ENCODE measurements at regions not wholly inside any gene's neighbourhood (a gene's known extent, or its start where the extent isn't known, plus 50 kb on each side); places are given as distances from the start of the nearest gene placed in this dataset.
"Not testable (repeated sequence)": the region's sequence is repeated elsewhere in the genome, so short reads cannot be mapped to it uniquely, and the experiment has no call there.

DNA sequence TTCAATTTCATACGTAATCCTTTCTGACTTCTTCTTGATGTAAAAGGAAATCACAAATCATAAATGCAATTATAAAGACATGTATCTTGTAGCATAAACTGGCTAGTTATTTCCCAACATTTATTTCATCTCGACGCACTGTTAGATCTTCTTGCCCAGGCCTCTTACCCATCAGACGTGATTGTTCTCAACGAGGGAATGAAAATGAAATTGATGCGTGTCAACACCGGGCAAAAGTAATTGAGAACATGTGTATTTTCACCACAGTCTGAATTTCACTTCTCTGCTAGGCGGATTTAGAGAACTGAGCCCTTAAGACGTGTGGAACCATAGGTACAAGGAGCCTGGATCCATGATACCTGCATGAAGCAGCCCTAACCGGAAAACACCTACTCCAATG lies 519.7 kb downstream of the KCNT2 start:
- DNase-seq: peak; percentile 47

DNA sequence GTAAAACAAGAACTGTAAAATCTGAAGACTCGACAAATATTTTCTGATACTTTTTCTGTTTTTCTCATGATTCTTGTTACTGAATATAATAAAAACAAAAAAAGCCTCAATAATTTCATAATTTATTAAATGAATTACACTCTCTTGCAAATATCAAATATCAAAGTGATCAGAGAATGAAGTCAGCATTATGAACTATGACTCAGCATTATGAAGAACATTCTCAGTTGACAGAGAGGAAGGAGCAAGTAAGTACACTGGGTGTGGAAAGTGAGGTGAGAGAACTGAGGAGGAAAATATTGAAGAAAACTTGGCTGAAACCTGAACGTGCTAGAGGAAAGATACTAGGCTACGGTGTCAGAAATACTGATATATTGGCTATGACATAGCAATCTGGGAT lies 529.5 kb downstream of the KCNT2 start:
- DNase-seq: no peak

DNA sequence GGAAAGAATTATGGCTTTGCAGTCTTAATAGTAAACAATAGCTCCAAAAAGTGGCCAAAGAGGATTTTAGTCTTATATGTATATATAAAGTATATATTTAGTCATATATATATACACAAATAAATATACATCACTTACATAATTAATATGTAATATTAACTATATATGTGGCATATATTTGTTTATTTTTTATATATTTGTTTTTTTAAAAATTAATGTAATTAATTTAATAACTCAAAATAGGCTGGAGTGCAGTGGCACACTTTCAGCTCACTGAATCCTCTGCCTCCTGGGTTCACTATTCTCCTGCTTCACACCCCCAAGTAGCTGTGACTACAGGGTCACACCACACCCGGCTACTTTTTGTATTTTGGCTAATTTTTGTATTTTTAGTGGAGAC lies 532.6 kb downstream of the KCNT2 start:
- no peak for DNase-seq

DNA sequence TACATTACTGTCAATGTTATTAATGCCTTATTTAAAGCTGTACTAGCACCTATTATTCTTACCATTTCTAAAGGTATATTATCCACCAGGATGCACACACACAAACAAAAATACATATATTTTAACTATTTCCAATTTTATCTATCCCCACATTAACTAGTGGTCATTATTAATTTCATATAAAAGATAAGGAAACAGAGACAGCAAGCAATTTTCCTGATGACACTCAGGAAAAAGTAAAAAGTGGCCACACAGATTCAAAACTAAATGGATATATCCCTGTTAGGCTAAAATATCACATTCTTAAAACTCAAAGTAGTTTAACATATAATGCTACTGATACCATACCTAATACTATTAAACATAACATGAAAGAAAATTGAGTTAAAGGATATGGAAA lies 534.1 kb downstream of the KCNT2 start:
- DNase-seq: no peak

DNA sequence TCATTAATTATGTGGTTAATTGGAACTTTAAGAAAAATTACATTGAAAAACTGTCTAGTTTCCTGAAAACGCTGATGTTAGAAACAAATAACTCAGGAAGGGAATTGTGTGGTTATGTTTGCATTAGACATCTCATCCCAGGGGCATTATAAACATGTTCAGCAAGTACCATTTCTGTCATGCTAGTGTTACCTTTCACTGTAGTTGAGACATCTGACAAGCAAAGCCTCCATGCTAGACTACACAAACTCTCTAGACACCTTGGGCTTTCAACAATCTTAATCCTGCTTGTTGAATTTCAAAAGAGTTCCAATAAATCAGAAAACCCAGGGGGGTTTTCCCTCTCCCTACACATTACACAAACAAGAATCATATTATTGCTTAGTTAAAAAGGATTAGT lies 536.8 kb downstream of the KCNT2 start:
- peak; percentile 12 for DNase-seq

DNA sequence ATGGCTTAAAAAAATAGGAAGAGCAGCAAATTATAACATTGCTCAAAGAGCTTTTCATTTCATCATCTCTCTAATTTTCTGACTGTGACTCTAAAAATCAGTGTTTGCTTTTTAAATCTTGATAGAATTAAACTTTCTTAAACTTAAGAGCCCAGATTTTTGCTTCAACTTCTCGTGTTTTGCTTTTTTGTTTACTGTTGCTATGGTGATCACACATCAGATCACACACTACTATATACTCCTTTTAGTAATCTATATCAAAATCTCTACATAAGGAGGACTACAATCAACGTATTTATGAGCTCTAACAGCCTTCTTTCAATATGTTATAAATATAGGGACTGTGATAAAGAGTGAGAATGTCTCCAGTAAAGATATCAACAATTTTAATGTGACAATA lies 537.3 kb downstream of the KCNT2 start:
- no peak for DNase-seq

DNA sequence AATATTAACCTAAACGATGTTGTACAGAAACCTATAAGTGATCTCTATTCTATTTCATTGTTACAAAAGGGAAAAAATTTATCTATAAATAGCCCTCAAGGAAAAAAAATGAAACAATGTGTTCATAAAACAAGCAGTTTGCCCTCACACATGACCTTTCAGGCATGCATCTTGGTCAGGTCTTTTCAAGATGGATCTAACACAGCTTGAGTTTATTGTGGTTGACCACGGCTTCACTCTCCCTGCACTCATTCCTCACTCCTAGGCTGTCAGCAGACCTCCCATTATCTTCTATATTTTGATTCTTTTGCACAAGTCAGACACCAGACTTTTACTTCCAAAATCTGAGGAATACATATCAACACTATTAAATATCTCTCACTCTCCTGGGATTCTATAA lies 544.3 kb downstream of the KCNT2 start:
- peak; percentile 74 for DNase-seq

DNA sequence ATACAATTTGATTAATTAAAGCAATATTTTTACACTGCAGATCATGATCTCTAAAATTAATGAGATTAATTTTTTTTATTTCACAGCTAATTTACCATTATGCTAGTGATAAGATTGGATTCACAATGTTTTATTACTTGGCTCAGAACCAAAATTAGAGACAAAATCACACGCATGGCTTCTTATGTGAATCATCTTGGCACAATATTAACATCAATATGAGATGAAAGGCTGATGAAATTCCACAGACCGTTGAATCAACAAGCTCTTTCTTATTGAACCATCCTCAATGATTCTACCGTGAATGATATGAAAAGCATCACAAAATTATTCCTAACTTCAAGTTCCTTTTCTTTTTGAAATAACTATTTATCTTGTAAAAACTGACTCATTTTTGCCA lies 544.9 kb downstream of the KCNT2 start:
- DNase-seq: peak; percentile 79

DNA sequence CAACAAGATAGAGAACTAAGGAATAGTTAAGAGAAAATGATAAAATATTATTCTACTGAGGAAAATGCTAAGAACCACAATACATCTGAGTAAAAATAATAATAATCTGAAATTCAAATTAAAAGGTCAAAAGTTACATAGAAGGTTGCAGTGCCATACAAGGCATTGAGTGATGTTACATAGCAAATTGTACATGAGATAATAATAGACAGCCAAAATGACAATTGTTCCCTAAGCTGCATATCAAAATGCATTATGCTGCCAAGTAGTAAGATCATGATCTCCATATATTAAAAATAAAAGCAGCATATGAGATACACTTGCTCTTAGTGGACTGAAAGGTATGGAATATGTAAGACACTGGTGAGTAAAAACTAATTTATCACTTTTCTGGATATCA lies 547.7 kb downstream of the KCNT2 start:
- DNase-seq: no peak

DNA sequence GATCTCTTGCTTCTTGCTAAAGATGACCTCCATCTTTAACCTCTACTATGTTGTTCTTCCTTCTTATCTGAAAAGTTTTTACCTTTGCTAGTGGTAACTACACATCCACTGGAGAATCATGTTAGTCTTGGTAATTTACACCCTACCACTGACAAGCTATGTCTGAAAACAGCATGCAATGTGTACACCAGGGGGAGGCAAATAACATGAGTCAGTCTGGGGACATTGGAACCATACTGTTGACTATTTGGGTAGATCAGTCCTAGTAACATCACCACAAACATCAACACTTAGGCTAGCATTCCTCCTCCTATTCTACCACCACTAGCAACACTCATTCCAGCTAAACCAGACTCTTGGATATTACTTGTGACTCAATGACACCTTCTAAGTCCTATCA lies 549.0 kb downstream of the KCNT2 start:
- no peak for DNase-seq

DNA sequence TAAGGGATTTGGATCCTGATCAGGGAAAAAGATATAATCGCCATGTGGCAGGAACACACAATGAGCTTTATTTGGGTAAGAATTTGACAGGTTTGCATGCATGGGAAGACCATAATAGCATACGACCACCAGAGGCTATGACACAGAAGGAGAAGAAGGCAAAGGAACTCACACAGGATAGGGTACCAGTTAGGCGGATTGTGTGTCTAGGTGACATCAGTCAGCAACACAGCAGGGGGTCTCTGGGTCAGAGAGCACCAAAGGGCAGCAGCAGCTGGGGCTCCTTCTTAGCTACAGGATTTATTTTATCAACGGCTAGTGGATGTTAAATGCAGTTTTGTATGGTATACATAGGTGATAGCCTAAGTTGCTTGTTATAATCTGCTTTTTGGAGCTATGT lies 551.3 kb downstream of the KCNT2 start:
- DNase-seq: no peak

DNA sequence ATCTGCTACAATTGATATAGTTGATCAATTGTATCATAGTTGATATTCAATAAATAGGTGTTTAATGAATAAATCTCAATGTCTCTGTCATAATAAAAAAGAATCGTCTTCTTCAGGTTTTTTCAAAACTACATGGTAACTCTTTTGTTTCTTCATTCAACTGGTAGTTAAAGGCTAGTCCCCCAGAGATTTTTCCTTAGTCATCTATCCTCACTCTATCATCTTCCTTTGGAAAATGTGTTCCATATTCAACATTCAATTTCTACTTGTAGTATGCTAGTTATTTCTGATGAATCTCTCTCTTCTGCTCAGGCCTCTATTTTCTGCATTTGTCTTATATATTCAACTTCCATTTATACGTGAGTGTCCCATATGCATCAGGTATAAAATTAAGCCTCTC lies 558.8 kb downstream of the KCNT2 start:
- DNase-seq: no peak

DNA sequence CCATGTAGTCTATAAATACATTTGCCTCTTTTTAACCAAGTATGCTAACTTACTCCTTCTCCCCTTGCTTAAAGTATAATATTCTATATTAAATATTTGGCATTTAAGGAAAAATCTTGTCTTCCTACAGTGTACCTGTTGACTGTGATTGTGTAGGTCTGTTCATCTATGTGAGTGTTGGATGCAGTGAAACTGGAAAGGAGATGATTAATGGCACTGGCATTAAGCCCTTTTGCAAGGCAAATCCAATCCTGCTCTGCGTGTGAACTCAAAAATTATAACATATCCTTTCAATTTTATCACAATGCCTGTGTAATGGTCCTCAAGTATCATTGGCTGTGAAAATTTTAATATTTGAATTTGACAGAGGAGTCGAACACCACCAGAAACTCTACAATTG lies 565.0 kb downstream of the KCNT2 start:
- no peak for DNase-seq

DNA sequence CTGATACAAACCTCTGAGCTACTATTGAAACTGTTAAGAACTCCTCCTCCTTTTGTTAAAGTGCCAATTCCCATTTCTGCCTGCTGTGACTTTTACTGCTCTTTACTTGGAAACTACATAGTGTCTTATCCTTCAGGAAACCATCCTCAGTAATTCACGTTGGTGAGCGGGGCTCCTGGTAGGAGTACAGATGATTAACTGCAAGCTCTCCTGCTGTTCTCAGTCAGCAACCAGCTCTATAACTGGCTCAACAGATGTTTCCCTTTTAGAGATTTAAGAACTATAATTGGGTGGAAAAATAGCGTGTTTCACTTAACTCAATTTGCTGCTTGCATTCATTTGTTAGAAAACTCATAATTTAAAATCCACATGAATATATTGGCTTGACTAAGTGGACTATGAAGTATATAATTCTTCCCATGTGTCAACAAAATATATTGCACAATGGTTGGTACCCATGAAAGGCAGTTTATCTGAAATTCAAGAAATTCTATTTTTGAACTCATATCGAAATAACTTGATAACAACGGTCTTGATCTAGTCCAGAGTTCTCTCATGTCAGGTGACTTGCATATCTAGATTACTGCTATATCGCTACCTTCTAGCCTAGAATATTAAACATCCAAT lies 574.0 kb downstream of the KCNT2 start:
- peak; percentile 4 for DNase-seq

DNA sequence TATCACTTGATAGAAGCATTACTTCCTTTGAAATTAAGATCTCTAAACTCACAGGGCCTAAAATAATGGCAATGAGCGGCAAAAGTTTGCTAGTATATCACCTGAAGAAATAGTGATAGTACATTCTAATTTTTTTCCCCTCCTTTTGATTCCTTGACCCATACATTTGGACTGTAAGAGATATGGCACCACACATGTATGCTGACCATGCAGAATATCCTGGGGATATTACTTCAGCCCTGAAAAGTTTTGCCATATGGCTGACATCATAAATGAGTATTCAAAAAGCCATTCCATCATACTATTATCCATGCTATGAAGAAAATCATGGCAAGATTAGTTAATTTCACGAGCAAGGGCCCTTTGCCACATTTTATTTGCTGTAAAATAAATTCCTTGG lies 576.9 kb downstream of the KCNT2 start:
- DNase-seq: not testable (repeated sequence)

DNA sequence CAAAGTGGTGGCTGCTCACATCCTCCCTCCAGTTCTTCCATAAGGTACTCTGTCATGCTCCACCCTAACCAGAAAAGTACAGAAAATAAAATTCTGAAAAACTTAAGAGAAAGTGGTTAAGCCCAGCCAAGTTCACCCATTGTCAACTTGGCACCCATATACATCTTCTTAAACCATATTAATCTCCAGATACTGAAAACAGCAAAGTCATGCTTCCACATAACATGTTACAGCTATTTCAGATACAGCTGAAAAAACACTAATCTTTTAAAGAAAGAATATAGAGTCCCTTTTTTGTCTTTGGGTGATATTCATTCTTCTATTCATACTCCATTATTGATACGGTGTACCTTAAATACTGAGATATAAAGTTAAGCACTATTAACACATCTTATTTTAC lies 577.8 kb downstream of the KCNT2 start:
- no peak for DNase-seq

DNA sequence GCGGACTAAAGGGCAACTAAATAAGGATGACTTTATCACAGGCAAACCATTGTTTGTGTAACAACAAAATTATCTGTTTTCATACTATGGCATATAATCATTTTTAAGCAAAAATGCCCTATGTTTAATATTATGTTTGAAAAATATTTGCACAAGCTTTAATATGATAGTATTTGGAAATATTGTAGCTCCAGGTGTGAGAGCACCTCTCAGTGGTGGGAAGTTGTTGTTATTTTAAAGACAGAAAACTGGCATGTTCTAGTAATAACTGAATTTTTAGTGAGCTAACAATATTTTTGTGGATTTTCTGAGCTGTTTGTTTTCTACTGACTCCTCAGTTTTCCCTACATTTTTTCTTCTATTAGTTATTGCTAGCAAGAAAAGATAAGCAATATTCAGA lies 578.8 kb downstream of the KCNT2 start:
- DNase-seq: no peak

DNA sequence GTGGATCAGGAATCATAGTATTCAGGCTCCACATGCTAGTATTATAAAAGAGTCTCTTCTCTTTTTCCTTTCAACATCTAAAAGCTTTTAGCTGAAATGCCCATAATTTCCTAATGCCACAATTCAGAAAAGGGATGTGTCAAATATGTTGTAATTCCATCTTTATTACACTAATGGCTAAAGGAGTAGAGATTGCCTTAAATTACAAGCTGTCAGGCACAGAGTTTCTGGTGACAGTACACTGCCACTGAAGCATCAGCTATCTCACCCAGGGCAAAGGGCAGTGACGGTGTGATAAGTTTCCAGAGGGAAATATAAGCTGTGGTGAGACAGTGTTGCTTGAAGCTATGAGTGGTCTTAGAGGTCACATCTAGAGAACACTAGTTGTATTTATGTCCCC lies 581.1 kb downstream of the KCNT2 start:
- DNase-seq: no peak

DNA sequence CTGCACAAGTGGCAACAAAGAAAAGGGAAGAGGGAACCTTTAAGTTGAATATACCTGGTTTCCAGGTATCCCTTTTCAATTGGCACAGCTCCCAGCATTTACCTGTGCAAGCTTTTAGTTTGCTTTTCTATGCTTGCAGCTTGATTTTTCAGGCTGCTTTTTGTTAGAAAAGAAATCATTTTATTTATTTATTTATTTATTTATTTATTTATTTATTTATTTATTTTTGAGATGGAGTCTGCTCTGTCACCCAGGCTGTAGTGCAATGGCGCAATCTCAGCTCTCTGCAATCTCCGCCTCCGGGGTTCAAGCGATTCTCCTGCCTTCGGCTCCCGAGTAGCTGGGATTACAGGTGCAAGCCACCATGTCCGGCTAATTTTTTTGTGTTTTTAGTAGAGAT lies 587.1 kb downstream of the KCNT2 start:
- DNase-seq: not testable (repeated sequence)

DNA sequence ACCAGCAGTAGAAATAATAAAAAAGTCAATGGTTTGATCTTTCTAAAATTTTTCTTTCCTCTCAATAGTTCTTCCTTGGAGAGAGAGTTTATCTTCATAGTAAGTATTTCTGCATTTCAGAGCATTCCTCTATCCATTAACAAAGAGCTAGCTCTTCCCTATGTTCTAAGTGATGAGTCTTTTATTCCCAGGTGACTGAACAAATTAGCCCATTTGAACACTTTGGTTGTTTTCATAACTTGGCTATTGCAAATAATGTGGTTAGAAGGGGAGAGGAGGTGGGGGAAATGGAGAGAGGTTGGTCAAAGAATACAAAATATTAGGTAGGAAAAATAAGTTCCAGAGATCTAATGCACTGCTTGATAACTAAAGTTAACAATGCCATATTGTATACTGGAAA lies 598.9 kb downstream of the KCNT2 start:
- DNase-seq: no peak

DNA sequence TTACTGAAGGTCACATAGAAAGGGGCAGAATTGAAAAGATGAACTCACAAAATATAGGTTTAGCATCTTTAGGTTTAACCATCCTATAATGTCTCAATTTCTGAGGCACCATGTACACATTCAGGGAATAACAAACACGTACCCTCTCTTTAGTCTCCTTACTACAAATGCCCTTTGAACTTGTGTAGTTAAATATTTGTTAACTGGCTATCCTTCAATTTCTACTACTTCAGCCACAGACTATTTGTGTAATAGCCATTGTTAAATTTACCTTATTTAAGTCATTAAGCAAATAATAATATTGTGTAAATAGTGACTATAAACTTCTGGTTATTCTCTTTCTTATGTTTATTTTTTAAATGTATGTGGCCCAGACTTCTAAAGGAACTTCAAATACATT lies 600.5 kb downstream of the KCNT2 start:
- no peak for DNase-seq

DNA sequence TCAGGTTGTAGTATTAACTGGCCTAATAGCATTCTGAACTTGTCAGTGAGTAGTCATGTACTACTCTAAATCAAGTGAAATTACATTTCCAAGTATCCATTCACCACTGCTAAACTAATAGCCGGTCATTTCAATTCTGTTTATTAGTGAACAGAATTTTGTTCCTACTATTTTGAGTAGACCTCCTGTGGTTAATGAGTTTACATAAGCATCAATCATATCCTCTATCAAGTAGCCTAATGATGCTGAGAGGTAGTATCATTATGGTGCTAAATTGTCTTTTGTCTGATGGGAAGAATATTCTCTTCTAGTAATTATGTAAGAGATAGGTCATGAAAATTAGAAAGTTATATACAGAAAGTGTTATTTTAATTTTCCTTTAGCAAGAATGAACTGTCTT lies 602.8 kb downstream of the KCNT2 start:
- no peak for DNase-seq

DNA sequence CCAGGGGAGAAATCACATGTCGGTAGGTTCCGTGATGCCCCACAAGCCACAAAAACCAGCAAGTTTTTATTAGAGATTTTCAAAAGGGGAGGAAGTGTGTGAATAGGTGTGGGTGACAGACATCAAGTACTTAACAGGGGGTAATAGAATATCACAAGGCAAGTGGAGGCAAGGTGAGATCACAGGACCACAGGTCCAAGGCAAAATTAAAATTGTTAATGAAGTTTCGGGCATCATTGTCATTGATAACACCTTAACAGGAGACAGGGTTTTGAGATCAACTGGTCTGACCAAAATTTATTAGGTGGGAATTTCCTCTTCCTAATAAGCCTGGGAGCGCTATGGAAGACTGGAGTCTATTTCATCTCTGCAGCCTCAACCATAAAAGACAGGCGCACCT lies 603.9 kb downstream of the KCNT2 start:
- not testable (repeated sequence) for DNase-seq

DNA sequence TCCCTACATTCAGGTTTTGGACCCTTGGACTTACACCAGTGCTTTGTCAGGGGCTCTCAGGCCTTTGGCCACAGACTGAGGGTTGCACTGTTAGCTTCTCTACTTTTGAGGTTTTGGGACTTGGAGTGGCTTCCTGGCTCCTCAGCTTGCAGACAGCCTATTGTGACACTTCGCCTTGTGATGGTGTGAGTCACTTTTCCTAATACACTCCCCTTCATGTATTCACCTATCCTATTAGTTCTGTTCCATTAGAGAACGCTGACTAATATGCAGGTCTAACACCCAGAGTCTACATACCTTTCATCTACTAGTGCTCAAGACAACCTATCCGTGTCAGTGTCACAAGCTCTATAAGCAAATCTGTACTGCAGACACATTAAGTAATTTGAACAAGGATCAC lies 605.3 kb downstream of the KCNT2 start:
- no peak for DNase-seq

DNA sequence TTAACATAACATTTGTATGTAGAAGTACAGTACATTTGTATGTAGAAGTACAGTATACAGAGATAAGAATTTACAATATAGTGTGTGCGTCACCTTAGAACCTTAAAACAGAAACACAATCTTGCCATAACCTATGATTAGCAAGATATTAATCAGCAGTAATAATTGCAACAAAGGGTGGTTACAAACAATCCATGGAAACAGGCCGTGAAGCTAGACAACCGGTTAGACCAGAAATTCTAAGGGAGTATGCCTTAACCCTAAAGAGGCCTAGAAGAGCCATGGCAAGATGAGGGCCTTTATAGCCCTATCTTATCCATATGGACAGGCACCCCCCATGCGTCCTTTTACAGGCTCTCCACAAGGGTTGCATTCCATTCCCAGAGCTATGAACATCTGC lies 605.9 kb downstream of the KCNT2 start:
- DNase-seq: not testable (repeated sequence)

DNA sequence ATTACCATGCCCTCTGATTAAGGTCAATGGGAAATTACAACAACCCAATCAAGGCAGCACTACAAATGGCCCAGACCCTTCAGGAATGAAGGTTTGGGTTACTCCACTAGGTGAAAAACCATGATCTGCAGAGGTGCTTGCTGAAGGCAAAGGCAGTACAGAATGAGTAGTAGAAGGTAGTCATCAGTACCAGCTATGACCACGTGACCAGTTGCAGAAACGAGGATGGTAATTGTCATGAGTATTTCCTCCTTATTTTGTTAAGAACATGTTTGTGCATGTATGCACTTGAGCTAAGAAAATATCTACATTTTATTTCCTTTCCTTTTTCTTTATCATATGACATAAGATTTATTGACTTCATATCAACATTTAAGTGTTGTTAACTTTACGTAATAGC lies 607.1 kb downstream of the KCNT2 start:
- no peak for DNase-seq

Measured in fibroblast of skin of abdomen (primary cell).